Cardiac septum (tissue), 1 donor: ENCODE measurements at regions not wholly inside any gene's neighbourhood (a gene's known extent, or its start where the extent isn't known, plus 50 kb on each side); places are given as distances from the start of the nearest gene placed in this dataset.

ENCODE experiments used
- DNase-seq: peaks from one replicate; pipeline ENCODE4 v3.0.0-alpha.2; 2020; ENCODE audit warnings: low spot score
- intact Hi-C: fragments of 100-400 bp; cut with DNase I; formaldehyde crosslinking; loops from one replicate; pipeline ENCODE4 v1.14.0; 2022
- donor health status: DM: no; HTN: no; CAD: no.

- no peak for DNase-seq
- intact Hi-C loops = no loop called here
Measured at GRCh38 chr6:90436403-90436802, 139.8 kb upstream of the BACH2 start.

- no peak for DNase-seq
- intact Hi-C loops = no loop called here
Measured at GRCh38 chr6:90435207-90435899, 138.7 kb upstream of the BACH2 start.

- no peak for DNase-seq
- intact Hi-C loops = no loop called here
Measured at GRCh38 chr6:90434094-90434493, 137.5 kb upstream of the BACH2 start.

- DNase-seq = no peak
- intact Hi-C loops = no loop called here
Measured at GRCh38 chr6:90432937-90433336, 136.3 kb upstream of the BACH2 start.

- DNase-seq = no peak
- intact Hi-C loops = no loop called here
Measured at GRCh38 chr6:90432041-90432775, 135.6 kb upstream of the BACH2 start.

GRCh38 chr6:90431576-90431975, 134.9 kb upstream of the BACH2 start:
- intact Hi-C loops = no loop called here
- no peak for DNase-seq

GRCh38 chr6:90429713-90430112, 133.1 kb upstream of the BACH2 start:
- intact Hi-C loops = no loop called here
- no peak for DNase-seq

- intact Hi-C loops = no loop called here
- DNase-seq = no peak
Measured at GRCh38 chr6:90428514-90428913, 131.9 kb upstream of the BACH2 start.

- intact Hi-C loops = no loop called here
- no peak for DNase-seq
Measured at GRCh38 chr6:90425161-90425641, 128.6 kb upstream of the BACH2 start.

- intact Hi-C loops = no loop called here
- no peak for DNase-seq
Measured at GRCh38 chr6:90424580-90424979, 127.9 kb upstream of the BACH2 start.

GRCh38 chr6:90421666-90422065, 125.0 kb upstream of the BACH2 start:
- no peak for DNase-seq
- intact Hi-C loops = no loop called here

GRCh38 chr6:90420500-90420899, 123.9 kb upstream of the BACH2 start:
- DNase-seq = no peak
- intact Hi-C loops = no loop called here

GRCh38 chr6:90417385-90417784, 120.7 kb upstream of the BACH2 start:
- no peak for DNase-seq
- intact Hi-C loops = no loop called here

GRCh38 chr6:90416322-90416721, 119.7 kb upstream of the BACH2 start:
- no peak for DNase-seq
- intact Hi-C loops = no loop called here

GRCh38 chr6:90415178-90415577, 118.5 kb upstream of the BACH2 start:
- no peak for DNase-seq
- intact Hi-C loops = no loop called here

- intact Hi-C loops = no loop called here
Measured at GRCh38 chr6:90414352-90414751, 117.7 kb upstream of the BACH2 start.

GRCh38 chr6:90413867-90414266, 117.2 kb upstream of the BACH2 start:
- intact Hi-C loops = no loop called here
- DNase-seq = no peak

More at GRCh38 chr6:90414352-90414751, 117.7 kb upstream of the BACH2 start:
- no peak for DNase-seq

- intact Hi-C loops = no loop called here
- no peak for DNase-seq
Measured at GRCh38 chr6:90413396-90413795, 116.8 kb upstream of the BACH2 start.

- intact Hi-C loops = no loop called here
- no peak for DNase-seq
Measured at GRCh38 chr6:90412538-90413369, 116.1 kb upstream of the BACH2 start.

GRCh38 chr6:90411292-90411781, 114.7 kb upstream of the BACH2 start:
- intact Hi-C loops = no loop called here
- DNase-seq = no peak
